A673 (cell line): ENCODE measurements at regions not wholly inside any gene's neighbourhood (a gene's known extent, or its start where the extent isn't known, plus 50 kb on each side); places are given as distances from the start of the nearest gene placed in this dataset.

Experiments used
- EZH2 ChIP-seq: fragments of 200-600 bp; sonication (generic); IDR thresholded peaks from 2 replicates; pipeline ENCODE4 v1.6.1; 2017; ENCODE audit warnings: borderline replicate concordance, low read depth, mild to moderate bottlenecking, mixed read lengths, antibody characterized with exemption, low read length; ENCODE audit not compliant: poor library complexity, severe bottlenecking
- TF ChIP-seq, protein P1 (sequence below): fragments of 300-800, 200-600 bp; sonication (generic); conservative IDR thresholded peaks from 2 replicates; pipeline ENCODE4 v1.5.1; 2017; ENCODE audit warnings: low read depth, mild to moderate bottlenecking, antibody characterized with exemption, low read length, moderate library complexity, mixed read lengths

DNA sequence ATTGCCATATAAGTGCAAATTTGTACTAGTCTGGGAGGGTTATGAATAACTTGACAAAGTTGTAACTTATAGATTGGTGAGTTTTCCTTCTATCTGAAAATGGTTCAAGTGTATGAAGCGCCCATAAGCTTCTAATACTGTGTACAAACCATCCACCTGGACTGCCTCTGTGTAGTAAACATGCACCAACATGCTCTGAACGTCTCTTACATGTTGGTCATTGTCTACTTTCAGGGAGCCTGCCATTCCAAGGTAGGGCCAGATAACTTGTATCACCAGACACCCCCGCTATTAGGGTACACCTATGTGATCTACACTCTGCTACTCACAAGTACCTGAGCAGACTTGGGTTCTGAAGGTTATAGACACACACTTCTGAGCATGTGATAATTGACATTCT, 735.5 kb upstream of the API5 start:
- TF ChIP-seq, protein P1, sequence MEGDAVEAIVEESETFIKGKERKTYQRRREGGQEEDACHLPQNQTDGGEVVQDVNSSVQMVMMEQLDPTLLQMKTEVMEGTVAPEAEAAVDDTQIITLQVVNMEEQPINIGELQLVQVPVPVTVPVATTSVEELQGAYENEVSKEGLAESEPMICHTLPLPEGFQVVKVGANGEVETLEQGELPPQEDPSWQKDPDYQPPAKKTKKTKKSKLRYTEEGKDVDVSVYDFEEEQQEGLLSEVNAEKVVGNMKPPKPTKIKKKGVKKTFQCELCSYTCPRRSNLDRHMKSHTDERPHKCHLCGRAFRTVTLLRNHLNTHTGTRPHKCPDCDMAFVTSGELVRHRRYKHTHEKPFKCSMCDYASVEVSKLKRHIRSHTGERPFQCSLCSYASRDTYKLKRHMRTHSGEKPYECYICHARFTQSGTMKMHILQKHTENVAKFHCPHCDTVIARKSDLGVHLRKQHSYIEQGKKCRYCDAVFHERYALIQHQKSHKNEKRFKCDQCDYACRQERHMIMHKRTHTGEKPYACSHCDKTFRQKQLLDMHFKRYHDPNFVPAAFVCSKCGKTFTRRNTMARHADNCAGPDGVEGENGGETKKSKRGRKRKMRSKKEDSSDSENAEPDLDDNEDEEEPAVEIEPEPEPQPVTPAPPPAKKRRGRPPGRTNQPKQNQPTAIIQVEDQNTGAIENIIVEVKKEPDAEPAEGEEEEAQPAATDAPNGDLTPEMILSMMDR: no peak
- TF ChIP-seq EZH2: no peak
